NCI-H446 treated with DMSO at 0.1 percent for 48 hours (cell line): ENCODE measurements at regions not wholly inside any gene's neighbourhood (a gene's known extent, or its start where the extent isn't known, plus 50 kb on each side); places are given as distances from the start of the nearest gene placed in this dataset.

Experiments
- DNase-seq: peaks from one replicate; lab custom pipeline; 2025; lab: John Stamatoyannopoulos, UW

DNA sequence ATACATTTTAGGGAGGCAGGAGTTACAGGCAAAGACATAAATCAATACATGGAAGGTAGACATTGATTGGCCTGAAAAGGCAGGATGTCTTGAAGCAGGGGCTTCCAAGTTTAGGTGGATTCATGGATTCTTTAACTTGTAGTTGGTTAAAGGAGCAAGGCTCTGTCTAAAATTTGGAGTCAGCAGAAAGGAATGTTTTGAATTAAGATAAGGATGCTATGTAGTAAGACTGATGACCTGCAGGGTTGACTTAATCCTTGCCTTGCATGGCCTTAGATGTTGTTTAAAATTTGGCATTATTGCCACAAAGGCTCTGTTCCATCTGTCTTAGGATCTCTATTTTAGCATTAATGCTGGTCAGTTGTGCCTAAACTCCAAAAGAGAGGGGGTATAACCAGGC, 171.3 kb downstream of the C5orf15 start:
- no peak for DNase-seq

DNA sequence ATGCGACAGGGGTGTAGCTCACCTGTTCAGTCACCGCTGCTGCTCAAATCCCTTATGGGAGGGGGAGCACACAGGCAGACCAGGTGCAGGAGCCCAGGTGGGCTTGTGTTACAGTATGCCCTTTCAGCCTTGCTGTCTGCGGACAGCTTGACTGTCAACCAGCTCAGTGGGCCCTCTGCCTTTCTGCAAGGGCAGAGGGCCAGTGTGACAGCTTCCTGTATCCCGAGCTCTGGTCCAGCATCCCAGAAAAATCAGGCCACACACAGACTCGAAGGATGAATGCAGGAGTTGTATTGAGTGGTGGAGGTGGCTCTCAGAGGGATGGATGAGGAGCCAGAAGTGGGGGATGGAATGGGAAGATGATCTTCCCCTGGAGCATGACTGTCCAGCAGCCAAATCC, 172.2 kb downstream of the C5orf15 start:
- no peak for DNase-seq

DNA sequence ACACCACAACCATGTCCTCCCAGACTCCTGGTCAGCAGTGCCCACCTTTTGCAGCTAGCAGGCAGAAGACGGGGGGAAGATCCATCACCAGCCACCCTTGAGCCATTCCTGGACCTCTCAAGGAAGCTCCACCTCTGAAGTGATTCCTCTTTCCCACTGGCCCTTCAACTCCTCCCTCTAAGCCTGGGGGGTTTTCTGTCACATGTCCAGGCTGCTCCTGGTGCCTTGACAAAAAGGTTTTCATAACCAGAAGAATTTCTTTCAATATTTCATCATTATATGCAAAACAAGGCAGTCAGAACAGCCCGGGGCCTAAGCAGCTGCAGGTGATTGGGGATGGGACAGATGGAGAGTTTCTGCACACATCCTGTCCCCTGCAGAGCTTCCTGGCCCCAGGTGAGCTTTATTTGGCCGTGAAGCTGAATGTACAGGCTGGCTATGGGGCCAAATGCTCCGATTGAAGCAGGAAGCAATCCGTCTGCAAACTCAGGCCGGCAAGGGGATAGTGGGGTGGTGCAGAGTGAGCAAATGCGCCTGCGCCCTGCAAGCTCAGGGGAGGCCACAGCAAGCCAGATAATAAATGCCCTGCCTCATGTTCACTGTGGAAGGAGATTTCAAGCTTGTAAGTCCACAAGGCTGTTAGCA, 173.5 kb downstream of the C5orf15 start:
- DNase-seq, result no peak

GRCh38 chr5:133793756-133794465, 174.5 kb downstream of the C5orf15 start:
- DNase-seq, result no peak

DNA sequence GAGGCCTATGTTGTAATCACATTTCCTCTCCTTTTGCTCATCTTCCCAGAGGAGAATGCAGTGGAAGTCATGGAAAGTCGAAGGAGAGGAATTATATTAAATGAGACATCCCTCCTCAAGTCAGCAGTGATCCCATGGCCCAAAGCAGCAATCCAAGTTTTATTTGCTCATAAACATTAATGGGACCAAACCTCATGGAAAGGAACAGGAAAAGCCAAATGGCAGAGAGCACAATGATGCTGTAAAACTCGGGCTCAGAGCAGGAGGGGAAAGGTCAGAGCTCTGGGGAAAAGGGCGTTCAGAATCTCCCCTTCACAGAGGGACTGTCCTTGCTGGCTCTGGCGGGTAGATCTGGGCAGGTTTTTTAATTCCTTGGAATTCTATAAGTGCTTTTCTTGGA, 175.8 kb downstream of the C5orf15 start:
- DNase-seq, result no peak

DNA sequence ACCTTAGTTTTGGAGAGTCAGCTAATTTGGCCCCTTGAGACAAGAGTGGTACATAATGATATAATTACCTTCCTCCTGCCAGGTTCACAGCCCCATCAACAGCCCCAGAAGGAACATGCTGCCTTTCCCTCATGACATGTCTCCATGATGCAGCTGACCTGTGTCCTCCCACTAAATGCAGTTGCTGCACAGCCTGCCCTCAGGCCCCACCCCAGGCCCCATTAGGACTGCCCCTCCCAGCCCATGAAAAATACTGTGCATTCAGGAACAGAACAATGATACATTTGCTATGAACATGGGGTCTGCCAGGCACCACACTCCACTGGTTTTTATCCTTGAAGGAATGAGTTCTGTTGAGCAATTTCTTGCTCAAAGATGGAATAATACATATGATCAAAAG, 176.4 kb downstream of the C5orf15 start:
- DNase-seq, result no peak

DNA sequence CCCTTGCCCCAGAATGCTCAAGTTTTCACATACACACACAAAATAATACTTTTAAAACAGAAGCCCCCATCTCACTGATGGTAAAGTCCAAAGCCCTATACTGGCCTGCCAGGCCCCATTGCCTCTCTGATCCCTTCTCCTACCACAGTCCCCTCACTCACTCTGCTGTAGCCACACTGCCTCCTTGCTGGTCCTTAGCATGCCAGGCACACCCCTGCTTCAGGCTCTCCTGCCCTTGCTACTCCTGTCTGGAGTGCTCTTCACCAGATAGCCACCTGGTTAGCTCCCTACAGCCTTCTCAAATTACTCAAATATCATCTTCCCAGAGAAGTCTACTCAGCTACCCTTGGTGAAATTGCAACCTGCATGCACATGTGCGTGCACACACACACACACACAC, 177.5 kb downstream of the C5orf15 start:
- DNase-seq, result no peak

GRCh38 chr5:133789428-133789827, 177.1 kb upstream of the FSTL4 start:
- DNase-seq, result no peak

DNA sequence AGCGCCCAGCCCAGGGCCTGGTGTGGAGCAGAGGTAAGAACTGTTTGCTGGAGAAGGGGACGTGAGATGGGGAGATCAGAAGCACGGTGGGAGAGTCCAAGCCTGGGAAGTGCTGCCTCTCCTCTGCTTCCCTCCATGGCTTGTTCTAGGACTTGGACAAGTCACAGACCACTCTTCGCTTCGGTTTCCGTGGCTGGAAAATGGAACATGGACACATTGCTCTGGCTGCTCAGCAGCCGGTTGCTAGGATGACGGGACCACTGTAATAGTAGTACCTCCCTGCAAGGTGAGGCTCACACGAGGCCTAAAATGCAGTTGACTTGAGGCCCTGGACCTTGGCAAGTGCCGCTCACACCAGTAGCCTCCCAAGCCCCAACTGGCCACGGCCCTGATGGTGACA, 175.8 kb upstream of the FSTL4 start:
- DNase-seq, result no peak

DNA sequence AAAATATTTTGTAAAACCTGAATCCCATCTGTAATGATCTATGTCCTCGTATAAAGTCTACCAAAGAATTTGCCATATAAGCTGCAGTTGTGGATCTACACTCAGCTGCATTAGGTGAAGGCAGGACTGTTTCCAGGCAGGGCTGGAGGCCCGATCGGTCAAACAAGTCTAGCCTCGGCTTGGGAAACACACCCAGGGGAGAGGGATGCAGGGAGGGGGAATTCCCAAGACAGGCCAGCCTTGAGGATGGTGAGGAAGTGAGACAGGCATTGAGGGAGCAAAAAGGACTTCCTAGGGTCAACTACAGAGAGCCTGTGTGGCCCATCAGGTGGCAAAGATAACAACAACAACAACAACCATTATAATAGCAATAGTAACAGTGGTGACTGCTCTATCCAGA, 174.1 kb upstream of the FSTL4 start:
- no peak for DNase-seq

- no peak for DNase-seq
Observed at GRCh38 chr5:133785182-133785581, 172.8 kb upstream of the FSTL4 start.

DNA sequence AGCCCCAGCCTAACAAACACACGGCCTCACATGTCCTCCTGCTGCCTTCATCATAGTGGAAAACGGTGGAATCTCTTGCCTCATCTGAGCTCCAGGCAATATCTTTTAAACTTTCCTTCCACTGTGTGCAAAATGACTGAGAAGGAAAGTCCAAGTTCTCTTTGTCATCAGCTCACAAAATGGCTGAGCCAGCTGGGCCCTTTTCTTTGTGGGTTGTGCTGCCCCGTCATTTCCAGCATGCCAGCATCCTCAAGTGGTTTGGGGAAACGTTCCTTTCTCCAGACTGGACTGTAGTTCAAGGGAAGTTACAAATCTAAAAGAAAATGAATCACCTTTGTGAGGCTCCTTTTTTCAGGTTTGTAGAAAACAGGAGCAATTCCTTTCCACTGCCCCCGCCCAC, 171.1 kb upstream of the FSTL4 start:
- DNase-seq, result no peak

- DNase-seq, result no peak
Observed at GRCh38 chr5:133782736-133783135, 170.4 kb upstream of the FSTL4 start.

- DNase-seq, result no peak
Observed at GRCh38 chr5:133781436-133782225, 169.3 kb upstream of the FSTL4 start.

DNA sequence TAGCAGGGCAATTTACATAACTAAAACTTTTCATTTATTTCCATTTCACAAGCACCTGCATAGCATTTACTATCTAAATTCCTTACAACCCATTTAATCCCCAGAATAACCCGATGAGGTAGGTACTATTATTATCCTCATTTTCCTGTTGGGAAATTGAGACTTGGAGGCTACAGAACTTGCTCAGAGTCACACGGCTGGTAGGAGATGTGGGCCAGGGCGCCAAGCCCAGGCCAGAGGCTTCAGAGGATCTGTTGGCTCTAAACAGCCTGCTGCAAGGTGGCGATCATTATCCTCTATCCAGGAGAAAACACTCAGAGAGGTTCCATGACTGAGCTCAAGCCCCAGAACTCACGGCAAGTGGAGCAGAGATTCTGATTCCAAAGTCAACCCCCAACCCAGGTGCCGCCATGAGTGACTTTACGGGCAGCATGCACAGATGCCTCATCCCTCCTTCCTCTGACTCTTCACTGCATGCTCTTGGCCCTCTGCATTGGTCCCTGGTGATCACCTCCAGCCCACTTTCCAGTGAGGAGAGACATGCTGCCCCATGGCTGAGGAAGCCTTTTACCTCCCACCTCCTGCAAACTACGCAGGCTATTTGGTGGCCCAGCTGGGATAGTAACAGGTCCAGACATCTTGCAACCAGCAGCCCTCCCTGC, 168.4 kb upstream of the FSTL4 start:
- no peak for DNase-seq

- no peak for DNase-seq
Observed at GRCh38 chr5:133779828-133780475, 167.6 kb upstream of the FSTL4 start.

- no peak for DNase-seq
Observed at GRCh38 chr5:133778636-133779035, 166.3 kb upstream of the FSTL4 start.

- no peak for DNase-seq
Observed at GRCh38 chr5:133777951-133778350, 165.6 kb upstream of the FSTL4 start.

DNA sequence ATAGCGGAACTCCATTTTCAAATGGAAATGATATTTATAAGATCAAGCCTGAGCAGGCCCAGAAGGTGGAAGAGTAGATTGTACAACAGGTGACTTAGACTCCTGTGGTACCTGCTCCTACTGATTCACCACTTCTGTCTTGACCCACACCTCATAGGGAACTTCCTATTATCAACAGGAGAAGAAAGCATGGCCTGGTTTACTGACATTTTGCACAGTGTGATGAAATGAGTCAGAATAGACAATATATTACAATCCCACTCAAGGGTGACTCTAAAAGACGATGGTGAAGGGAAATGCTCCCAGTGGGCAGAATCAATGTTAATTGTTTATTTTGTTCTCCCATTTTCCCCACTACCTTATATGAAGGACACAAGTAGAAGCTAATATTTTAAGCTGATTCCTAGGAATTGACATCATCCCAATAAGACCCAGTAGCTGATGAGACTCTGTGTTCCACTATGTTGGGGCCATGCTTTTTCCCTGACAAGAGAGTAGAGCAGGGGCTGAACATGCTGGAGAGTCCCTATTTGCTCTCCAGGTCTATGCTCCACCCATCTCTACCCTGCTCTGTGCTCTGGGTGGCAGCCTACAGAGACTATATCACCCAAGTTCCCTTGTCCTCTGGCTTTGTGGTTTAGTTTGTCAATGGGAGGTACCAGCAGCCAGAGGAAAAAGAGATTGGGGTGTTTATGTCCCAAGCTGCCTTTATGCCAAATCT, 163.4 kb upstream of the FSTL4 start:
- no peak for DNase-seq

GRCh38 chr5:133773247-133774202, 161.2 kb upstream of the FSTL4 start:
- DNase-seq, result no peak
